ENCODE measurements at regions not wholly inside any gene's neighbourhood (a gene's known extent, or its start where the extent isn't known, plus 50 kb on each side); places are given as distances from the start of the nearest gene placed in this dataset.

- Histone ChIP-seq H2AFZ (ENCODE audit: low read length) (no peak overlapping the region), H3K4me2 (ENCODE audit: insufficient read depth, insufficient read length, low read length) (no peak overlapping the region), H4K91ac (ENCODE audit: insufficient read length, low read depth, low read length) (no peak overlapping the region), H3K56ac (ENCODE audit: insufficient read length, low read depth, low read length) (no peak overlapping the region), H2AK5ac (ENCODE audit: insufficient read length, low read length) (no peak overlapping the region), H3K14ac (ENCODE audit: insufficient read depth, low read length) (no peak overlapping the region), H3K27ac (ENCODE audit: insufficient read length, low read depth, low read length) (no peak overlapping the region), H3K9me3 (ENCODE audit: control insufficient read depth, low read depth, low read length) (no peaks in the 10 kb centered on the region), H4K5ac (ENCODE audit: insufficient read length, low read depth, low read length) (no peak overlapping the region), H2BK12ac (ENCODE audit: insufficient read length, low read depth, low read length) (no peak overlapping the region), H4K8ac (replicated peaks; ENCODE audit: insufficient read length, low read depth, low read length) (no peak overlapping the region), H3K79me1 (ENCODE audit: insufficient read depth, low read depth, low read length, poor library complexity, severe bottlenecking) (no peaks in the 10 kb centered on the region), H2BK20ac (ENCODE audit: low read depth, low read length, poor library complexity, severe bottlenecking) (no peak overlapping the region), H3K23me2 (ENCODE audit: insufficient read length, low read depth, low read length, poor library complexity, severe bottlenecking) (no peaks in the 10 kb centered on the region), H3K4me1 (ENCODE audit: insufficient read depth, low read length) (no peaks in the 10 kb centered on the region), H3T11ph (ENCODE audit: low read length) (no peak overlapping the region), H3K27me3 (ENCODE audit: insufficient read depth, low read length) (no peaks in the 10 kb centered on the region), H3K4ac (ENCODE audit: low read depth, low read length) (no peak overlapping the region), H4K20me1 (ENCODE audit: control insufficient read depth, insufficient read depth, insufficient read length) (no peaks in the 10 kb centered on the region), H2BK120ac (ENCODE audit: low read depth, low read length, poor library complexity, severe bottlenecking) (no peak overlapping the region), H3K79me2 (ENCODE audit: insufficient read depth, low read length) (no peaks in the 10 kb centered on the region), H2BK5ac (ENCODE audit: insufficient read length, low read length) (no peak overlapping the region), H2BK15ac (ENCODE audit: low read depth, low read length) (no peak overlapping the region), H3K23ac (ENCODE audit: insufficient read length, low read depth, low read length) (no peak overlapping the region), H3K9ac (ENCODE audit: extremely low read depth, insufficient read length, low read length) (no peak overlapping the region), H3K18ac (ENCODE audit: insufficient read length, low read depth, low read length) (no peak overlapping the region)
- TF ChIP-seq, protein P1, sequence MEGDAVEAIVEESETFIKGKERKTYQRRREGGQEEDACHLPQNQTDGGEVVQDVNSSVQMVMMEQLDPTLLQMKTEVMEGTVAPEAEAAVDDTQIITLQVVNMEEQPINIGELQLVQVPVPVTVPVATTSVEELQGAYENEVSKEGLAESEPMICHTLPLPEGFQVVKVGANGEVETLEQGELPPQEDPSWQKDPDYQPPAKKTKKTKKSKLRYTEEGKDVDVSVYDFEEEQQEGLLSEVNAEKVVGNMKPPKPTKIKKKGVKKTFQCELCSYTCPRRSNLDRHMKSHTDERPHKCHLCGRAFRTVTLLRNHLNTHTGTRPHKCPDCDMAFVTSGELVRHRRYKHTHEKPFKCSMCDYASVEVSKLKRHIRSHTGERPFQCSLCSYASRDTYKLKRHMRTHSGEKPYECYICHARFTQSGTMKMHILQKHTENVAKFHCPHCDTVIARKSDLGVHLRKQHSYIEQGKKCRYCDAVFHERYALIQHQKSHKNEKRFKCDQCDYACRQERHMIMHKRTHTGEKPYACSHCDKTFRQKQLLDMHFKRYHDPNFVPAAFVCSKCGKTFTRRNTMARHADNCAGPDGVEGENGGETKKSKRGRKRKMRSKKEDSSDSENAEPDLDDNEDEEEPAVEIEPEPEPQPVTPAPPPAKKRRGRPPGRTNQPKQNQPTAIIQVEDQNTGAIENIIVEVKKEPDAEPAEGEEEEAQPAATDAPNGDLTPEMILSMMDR (conservative IDR thresholded peaks at IDR 0.05): peak; percentile 19; the same call in 2 of the 3 replicates
- Mint-ChIP-seq H3K27me3 (ENCODE audit: low read depth) (peaks cover 32% of the 10 kb centered on the region), H3K4me3 (no peak overlapping the region), H3K27ac (no peak overlapping the region), H3K9me3 (no peaks in the 10 kb centered on the region), H3K4me1 (peaks cover 10 to 14% of the 10 kb centered on the region in 2 experiments; a peak in 3 of 4 replicates), H3K36me3 (ENCODE audit: insufficient read depth in 1 of 3, low read depth in 3 of 3) (no peaks in the 10 kb centered on the region)
- WGBS (ENCODE audit: extremely low coverage, insufficient read length, low lambda C conversion rate): no CpG with 5 or more reads among the region's 7 CpGs
- no peak for DNase-seq
Measured at GRCh38 chr3:194197396-194197960, 61.5 kb downstream of the HES1 start.

Data from H9 (cell line).